ENCODE measurements at regions not wholly inside any gene's neighbourhood (a gene's known extent, or its start where the extent isn't known, plus 50 kb on each side); places are given as distances from the start of the nearest gene placed in this dataset.

DNA sequence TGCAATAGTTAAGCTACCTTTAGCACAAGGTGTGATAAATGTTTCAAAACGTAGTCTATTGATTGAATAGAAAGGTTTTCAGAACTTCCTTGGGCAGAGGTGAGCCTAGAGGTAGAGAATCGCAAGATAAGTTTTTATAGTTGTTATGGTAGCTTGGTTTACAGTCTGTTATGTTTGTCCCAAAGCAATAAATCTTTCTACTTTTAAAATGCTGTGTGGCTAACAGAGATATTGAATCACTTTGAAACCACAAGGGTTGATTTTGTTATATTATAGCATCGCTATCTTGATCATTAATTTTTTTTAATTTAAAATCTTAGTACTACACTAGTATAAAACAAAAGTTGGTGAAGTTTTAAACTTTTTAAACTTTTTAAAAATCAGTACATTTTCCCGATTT is 126.7 kb downstream of the TMEM182 start:
- no peak overlapping the region for H2BK12ac ChIP-seq (ENCODE audit: insufficient read length, low read depth, low read length)
- H2BK15ac ChIP-seq (ENCODE audit: low read depth, low read length) = no peak overlapping the region
- no peak overlapping the region for H4K91ac ChIP-seq (ENCODE audit: insufficient read length, low read depth, low read length)
- H2AFZ ChIP-seq (ENCODE audit: low read length) = no peak overlapping the region
- H3K36me3 Mint-ChIP-seq (ENCODE audit: insufficient read depth in 1 of 3, low read depth in 3 of 3) = peaks cover 0 to 4% (median 0%) of the 10 kb centered on the region in 3 experiments; a peak in 2 of 7 replicates
- H3K9me3 ChIP-seq (ENCODE audit: control insufficient read depth, low read depth, low read length) = no peaks in the 10 kb centered on the region
- H2BK120ac ChIP-seq (ENCODE audit: low read depth, low read length, poor library complexity, severe bottlenecking) = no peak overlapping the region
- no peak overlapping the region for H3K14ac ChIP-seq (ENCODE audit: insufficient read depth, low read length)
- no peak overlapping the region for H2BK20ac ChIP-seq (ENCODE audit: low read depth, low read length, poor library complexity, severe bottlenecking)
- peaks cover 3 to 7% of the 10 kb centered on the region in 2 experiments; a peak in 2 of 4 replicates for H3K4me1 Mint-ChIP-seq
- no peak overlapping the region for H3K27ac Mint-ChIP-seq
- no peak overlapping the region for H3K9ac ChIP-seq (ENCODE audit: extremely low read depth, insufficient read length, low read length)
- H3K27me3 ChIP-seq (ENCODE audit: insufficient read depth, low read length) = no peaks in the 10 kb centered on the region
- no peaks in the 10 kb centered on the region for H3K4me1 ChIP-seq (ENCODE audit: insufficient read depth, low read length)
- no peaks in the 10 kb centered on the region for H3K23me2 ChIP-seq (ENCODE audit: insufficient read length, low read depth, low read length, poor library complexity, severe bottlenecking)
- no CpG with 5 or more reads among the region's 4 CpGs for WGBS (ENCODE audit: extremely low coverage, insufficient read length, low lambda C conversion rate)
- H3K4ac ChIP-seq (ENCODE audit: low read depth, low read length) = no peak overlapping the region
- no peaks in the 10 kb centered on the region for H3K27me3 Mint-ChIP-seq (ENCODE audit: low read depth)
- no peak for DNase-seq
- H3K4me2 ChIP-seq (ENCODE audit: insufficient read depth, insufficient read length, low read length) = no peak overlapping the region
- no peak overlapping the region for H3K56ac ChIP-seq (ENCODE audit: insufficient read length, low read depth, low read length)
- H4K8ac ChIP-seq (replicated peaks; ENCODE audit: insufficient read length, low read depth, low read length) = no peak overlapping the region
- H3K4me3 Mint-ChIP-seq = no peak overlapping the region
- no peak overlapping the region for H3K27ac ChIP-seq (ENCODE audit: insufficient read length, low read depth, low read length)
- no peaks in the 10 kb centered on the region for H4K20me1 ChIP-seq (ENCODE audit: control insufficient read depth, insufficient read depth, insufficient read length)
- H3K9me3 Mint-ChIP-seq = no peaks in the 10 kb centered on the region
- H3K23ac ChIP-seq (ENCODE audit: insufficient read length, low read depth, low read length) = no peak overlapping the region
- no peak for TF ChIP-seq CTCF (conservative IDR thresholded peaks at IDR 0.05)
- no peak overlapping the region for H3T11ph ChIP-seq (ENCODE audit: low read length)
- no peak overlapping the region for H2AK5ac ChIP-seq (ENCODE audit: insufficient read length, low read length)
- no peak overlapping the region for H2BK5ac ChIP-seq (ENCODE audit: insufficient read length, low read length)
- no peak overlapping the region for H3K18ac ChIP-seq (ENCODE audit: insufficient read length, low read depth, low read length)
- H3K79me1 ChIP-seq (ENCODE audit: insufficient read depth, low read depth, low read length, poor library complexity, severe bottlenecking) = no peaks in the 10 kb centered on the region
- no peak overlapping the region for H4K5ac ChIP-seq (ENCODE audit: insufficient read length, low read depth, low read length)
- no peaks in the 10 kb centered on the region for H3K79me2 ChIP-seq (ENCODE audit: insufficient read depth, low read length)

Measured in H9 (cell line).